K562 (cell line): ENCODE measurements at regions not wholly inside any gene's neighbourhood (a gene's known extent, or its start where the extent isn't known, plus 50 kb on each side); places are given as distances from the start of the nearest gene placed in this dataset.

Experiments used
- ATAC-seq: fragments of 200-7000 bp; cut with Tn5 transposase; 3 replicates; pipeline ENCODE4 v1.9.1; 2020; ENCODE audit warnings: moderate library complexity
- BruUV-seq: library from RNA; stranded (reverse); fragments of 400-500 nt; replicated peaks from 2 replicates; lab custom pipeline; 2021; lab: Mats Ljungman, UMichigan
- CTCF ChIA-PET: fragments of 300-600 bp; formaldehyde crosslinking; extraction: SDS; loops from one replicate; lab custom pipeline; 2021; ENCODE audit warnings: low intra/inter-chr PET ratio; lab: Yijun Ruan, JAX
- POLR2A ChIA-PET: fragments of 300-600, 350-650 bp; sonication (Branson Sonifier 250); formaldehyde crosslinking; extraction: SDS; loops from one replicate; lab custom pipeline; 2021; ENCODE audit warnings: antibody characterized with exemption, inconsistent platforms; lab: Yijun Ruan, JAX
- DNase-seq, 4 experiments: peaks; one replicate each; pipeline versions ENCODE4 v3.0.0 to v3.0.0-alpha.2; 2011 to 2018; ENCODE audit warnings: low spot score in 3 of 4, mixed read lengths in 3 of 4; ENCODE audit errors: extremely low read depth in 1 of 4
- FAIRE-seq: peaks from 2 replicates; lab custom pipeline; 2011; peaks lifted over from hg19 to GRCh38; lab: Jason Lieb, UNC
- H2AFZ ChIP-seq: 2 replicates; pipeline ENCODE4 v1.6.0; 2011; ENCODE audit warnings: low read depth, low read length, control low read depth, inconsistent platforms
- H3K27ac ChIP-seq: fragments of 200-600 bp; 3 replicates; pipeline ENCODE4 v1.8.0; 2011; ENCODE audit warnings: low read depth, mild to moderate bottlenecking, control low read depth, inconsistent platforms, low read length, moderate library complexity, mixed read lengths; ENCODE audit errors: extremely low read depth
- H3K27me3 ChIP-seq, 2 experiments: fragments of 300-600 bp in 1 of 2; 2 replicates in 1 of 2; 3 replicates in 1 of 2; pipeline versions ENCODE4 v1.6.0 to v1.8.0; 2011; ENCODE audit warnings: inconsistent platforms in 2 of 2, low read length in 2 of 2, mild to moderate bottlenecking in 1 of 2, mixed read lengths in 1 of 2, moderate library complexity in 1 of 2; ENCODE audit not compliant: control insufficient read depth in 2 of 2, insufficient read depth in 2 of 2
- H3K36me3 ChIP-seq: fragments of 300-600 bp; 3 replicates; pipeline ENCODE4 v1.8.0; 2011; ENCODE audit warnings: mild to moderate bottlenecking, low read length, inconsistent platforms; ENCODE audit not compliant: control insufficient read depth, insufficient read depth
- H3K4me1 ChIP-seq, 2 experiments: fragments of 200-600 bp in 1 of 2; replicated peaks in 1 of 2; 2 replicates in 1 of 2; 3 replicates in 1 of 2; pipeline versions ENCODE4 v1.5.1 to v1.8.0; 2011; ENCODE audit warnings: inconsistent platforms in 2 of 2, low read length in 2 of 2, mild to moderate bottlenecking in 1 of 2, mixed read lengths in 1 of 2, moderate library complexity in 1 of 2; ENCODE audit not compliant: control insufficient read depth in 2 of 2, insufficient read depth in 2 of 2
- H3K4me2 ChIP-seq: 2 replicates; pipeline ENCODE4 v1.6.1; 2011; ENCODE audit warnings: low read length, control low read depth, inconsistent platforms, mixed read lengths; ENCODE audit not compliant: insufficient read depth
- H3K4me3 ChIP-seq: fragments of 200-600 bp; sonication (generic), shearing (Covaris generic); 2 replicates; pipeline ENCODE4 v1.5.1; 2016; ENCODE audit warnings: control low read depth, inconsistent platforms
- H3K79me2 ChIP-seq: fragments of 200-600 bp; 3 replicates; pipeline ENCODE4 v1.8.0; 2011; ENCODE audit warnings: low read length, inconsistent platforms; ENCODE audit not compliant: control insufficient read depth, insufficient read depth
- H3K9ac ChIP-seq, 2 experiments: 2 replicates each; pipeline versions ENCODE4 v1.6.0 to v1.6.1; 2011; ENCODE audit warnings: low read depth in 2 of 2, low read length in 2 of 2, control low read depth in 1 of 2, inconsistent platforms in 1 of 2, mild to moderate bottlenecking in 1 of 2, mixed read lengths in 1 of 2; ENCODE audit not compliant: insufficient read depth in 1 of 2
- H3K9me1 ChIP-seq: one replicate; pipeline ENCODE4 v1.6.0; 2011; ENCODE audit warnings: inconsistent platforms, mild to moderate bottlenecking, low read length, moderate library complexity; ENCODE audit not compliant: control insufficient read depth, insufficient read depth
- H3K9me3 ChIP-seq: replicated peaks from 2 replicates; pipeline ENCODE4 v1.5.1; 2011; ENCODE audit warnings: low read depth, low read length, inconsistent platforms; ENCODE audit not compliant: control insufficient read depth, insufficient read depth
- H4K20me1 ChIP-seq: replicated peaks from 2 replicates; pipeline ENCODE4 v1.6.1; 2011; ENCODE audit warnings: low read length, inconsistent platforms, mixed read lengths; ENCODE audit not compliant: control insufficient read depth, insufficient read depth
- ETV1 ChIP-seq: fragments of 450-650 bp; conservative IDR thresholded peaks from 2 replicates; pipeline ENCODE4 v1.6.1; 2016; ENCODE audit warnings: missing genetic modification characterization, control low read depth, low read depth, missing compliant biosample characterization
- MEIS2 ChIP-seq: fragments of 450-650 bp; IDR thresholded peaks from 2 replicates; pipeline ENCODE4 v1.6.1; 2014; ENCODE audit warnings: mild to moderate bottlenecking; ENCODE audit not compliant: partially characterized antibody
- SETDB1 ChIP-seq: IDR thresholded peaks from one replicate; pipeline ENCODE4 v1.6.1; 2012; ENCODE audit warnings: low read length, control low read depth, inconsistent platforms
- TAF15 ChIP-seq: fragments of 200-400 bp; formaldehyde crosslinking; IDR thresholded peaks from 2 replicates; pipeline ENCODE4 v1.6.1; 2017; ENCODE audit warnings: mild to moderate bottlenecking, low read depth, low read length, moderate library complexity
- TEAD2 ChIP-seq: fragments of 450-650 bp; IDR thresholded peaks from 2 replicates; pipeline ENCODE4 v1.6.1; 2016; ENCODE audit warnings: missing genetic modification characterization, control low read depth, missing compliant biosample characterization
- TOE1 ChIP-seq, 2 experiments: fragments of 450-650 bp in 1 of 2; sonication (generic) in 1 of 2; formaldehyde crosslinking in 1 of 2; IDR thresholded peaks; 2 replicates each; pipeline versions ENCODE4 v1.7.1 to v1.8.0; 2016 to 2022; ENCODE audit warnings: borderline replicate concordance in 2 of 2, mild to moderate bottlenecking in 2 of 2, antibody characterized with exemption in 1 of 2, inconsistent platforms in 1 of 2, low read depth in 1 of 2, missing genetic modification reagents in 1 of 2, moderate library complexity in 1 of 2
- ZNF780A ChIP-seq: fragments of 250-450 bp; sonication (Bioruptor Pico); IDR thresholded peaks from 2 replicates; pipeline ENCODE4 v1.5.0; 2021; ENCODE audit warnings: mild to moderate bottlenecking
- WGBS: fragments of 100-300 bp; shearing (Covaris generic); methylation state at CpG from one replicate; pipeline ENCODE4 v1.1.6; 2016; ENCODE audit warnings: low coverage, mixed read lengths; ENCODE audit not compliant: insufficient coverage; ENCODE audit errors: missing lambda C conversion rate; 5-methylcytosine and 5-hydroxymethylcytosine counted together
- in situ Hi-C: fragments of 300-500 bp; cut with MboI; formaldehyde crosslinking; loops from 4 replicates; pipeline ENCODE4 v1.15.0; 2018; ENCODE audit warnings: inconsistent platforms, mixed read lengths
- intact Hi-C: fragments of 100-400 bp; cut with micrococcal nuclease; formaldehyde crosslinking; loops from 2 replicates; pipeline ENCODE4 v1.14.2; 2022
- TF ChIP-seq, protein P1 (sequence below): fragments of 200-800 bp; sonication (Bioruptor generic); IDR thresholded peaks from 2 replicates; pipeline ENCODE4 v1.6.1; 2017; ENCODE audit warnings: missing genetic modification characterization, missing compliant biosample characterization

GRCh38 chr2:21818212-21818795 lies 694.5 kb downstream of the TDRD15 start:
- 0% methylated on average over 7 of the region's 7 CpGs for WGBS
- Histone ChIP-seq H3K9me1 (no peaks in the 10 kb centered on the region), H3K9ac (no peak overlapping the region), H3K4me2 (no peak overlapping the region), H3K27me3 (no peaks in the 10 kb centered on the region), H2AFZ (no peak overlapping the region), H3K27ac (no peak overlapping the region), H3K4me1 (no peaks in the 10 kb centered on the region), H3K9me3 (no peaks in the 10 kb centered on the region), H3K36me3 (no peaks in the 10 kb centered on the region), H4K20me1 (no peaks in the 10 kb centered on the region), H3K4me3 (no peak overlapping the region), H3K79me2 (no peaks in the 10 kb centered on the region)
- in situ Hi-C loops (no loop called here), intact Hi-C loops (no loop called here)
- POLR2A ChIA-PET, result no interaction called here
- no peak for ATAC-seq
- CTCF ChIA-PET, result interaction anchor here (0.5 kb wide), 1 partner anchor 21 kb away, joined by 6 read pairs; no protein-coding TSS in a partner anchor
- no peak for FAIRE-seq
- TF ChIP-seq MEIS2, result no peak
- TF ChIP-seq SETDB1, result no peak
- no peak for TF ChIP-seq TAF15
- no peak for TF ChIP-seq ETV1 (tag)
- TF ChIP-seq TOE1 (IDR thresholded peaks at IDR 0.05; ENCODE audit: borderline replicate concordance), result no peak
- TF ChIP-seq TOE1 (CRISPR knock-in tag; IDR thresholded peaks at IDR 0.05; ENCODE audit: borderline replicate concordance, low read depth), result no peak
- no peak for TF ChIP-seq ZNF780A (CRISPR knock-in tag)
- TF ChIP-seq, protein P1, sequence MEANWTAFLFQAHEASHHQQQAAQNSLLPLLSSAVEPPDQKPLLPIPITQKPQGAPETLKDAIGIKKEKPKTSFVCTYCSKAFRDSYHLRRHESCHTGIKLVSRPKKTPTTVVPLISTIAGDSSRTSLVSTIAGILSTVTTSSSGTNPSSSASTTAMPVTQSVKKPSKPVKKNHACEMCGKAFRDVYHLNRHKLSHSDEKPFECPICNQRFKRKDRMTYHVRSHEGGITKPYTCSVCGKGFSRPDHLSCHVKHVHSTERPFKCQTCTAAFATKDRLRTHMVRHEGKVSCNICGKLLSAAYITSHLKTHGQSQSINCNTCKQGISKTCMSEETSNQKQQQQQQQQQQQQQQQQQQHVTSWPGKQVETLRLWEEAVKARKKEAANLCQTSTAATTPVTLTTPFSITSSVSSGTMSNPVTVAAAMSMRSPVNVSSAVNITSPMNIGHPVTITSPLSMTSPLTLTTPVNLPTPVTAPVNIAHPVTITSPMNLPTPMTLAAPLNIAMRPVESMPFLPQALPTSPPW (CRISPR knock-in tag), result no peak
- no peak for TF ChIP-seq TEAD2 (tag)
- no TSS peak for BruUV-seq
- DNase-seq, result no peak
